ENCODE measurements at regions not wholly inside any gene's neighbourhood (a gene's known extent, or its start where the extent isn't known, plus 50 kb on each side); places are given as distances from the start of the nearest gene placed in this dataset.

GRCh38 chr3:11706604-11707003 is 62.9 kb upstream of the VGLL4 start:
- TF ChIP-seq POLR2A (IDR thresholded peaks at IDR 0.05) = no peak
- no peak for TF ChIP-seq CTCF (IDR thresholded peaks at IDR 0.05)
- WGBS, 2 donors = 40 to 69% methylated on average over 3 to 5 of the region's 5 CpGs
- ATAC-seq = no peak
- H3K36me3 ChIP-seq (replicated peaks in 1 of 2; ENCODE audit: insufficient read depth in 1 of 2, low read depth in 2 of 2) = no peaks in the 10 kb centered on the region
- DNase-seq = no peak
- peaks cover 3% of the 10 kb centered on the region for H3K4me1 ChIP-seq
- no peaks in the 10 kb centered on the region for H3K27me3 ChIP-seq
- intact Hi-C loops (cut with DNase I) = no loop called here
- H3K4me3 ChIP-seq = no peak overlapping the region
- no peaks in the 10 kb centered on the region for H3K9me3 ChIP-seq
- no peak overlapping the region for H3K27ac ChIP-seq

- Histone ChIP-seq H3K9me3 (no peaks in the 10 kb centered on the region), H3K27ac (no peak overlapping the region), H3K27me3 (no peaks in the 10 kb centered on the region), H3K4me3 (no peak overlapping the region), H3K36me3 (replicated peaks in 1 of 2; ENCODE audit: insufficient read depth in 1 of 2, low read depth in 2 of 2) (no peaks in the 10 kb centered on the region), H3K4me1 (no peaks in the 10 kb centered on the region)
- 86 to 91% methylated on average over 27 of the region's 27 CpGs for WGBS, 2 donors
- no peak for TF ChIP-seq POLR2A (IDR thresholded peaks at IDR 0.05)
- TF ChIP-seq CTCF (IDR thresholded peaks at IDR 0.05) = no peak
- no peak for DNase-seq
- ATAC-seq = no peak
- intact Hi-C loops (cut with DNase I) = no loop called here
Observed at GRCh38 chr3:11705049-11705448, 61.3 kb upstream of the VGLL4 start.

- ATAC-seq (no peak), DNase-seq (no peak)
- H3K4me3 ChIP-seq = no peak overlapping the region
- H3K27ac ChIP-seq = no peak overlapping the region
- no peaks in the 10 kb centered on the region for H3K27me3 ChIP-seq
- WGBS, 2 donors = 72 to 79% methylated on average over 4 of the region's 4 CpGs
- no peaks in the 10 kb centered on the region for H3K9me3 ChIP-seq
- no peaks in the 10 kb centered on the region for H3K36me3 ChIP-seq (replicated peaks in 1 of 2; ENCODE audit: insufficient read depth in 1 of 2, low read depth in 2 of 2)
- no peak for TF ChIP-seq CTCF (IDR thresholded peaks at IDR 0.05)
- intact Hi-C loops (cut with DNase I) = no loop called here
- peaks cover 9% of the 10 kb centered on the region for H3K4me1 ChIP-seq
Observed at GRCh38 chr3:11703146-11703545, 59.4 kb upstream of the VGLL4 start.

- DNase-seq (no peak), ATAC-seq (no peak)
- TF ChIP-seq POLR2A (IDR thresholded peaks at IDR 0.05) (no peak), CTCF (IDR thresholded peaks at IDR 0.05) (no peak)
- intact Hi-C loops (cut with DNase I) = no loop called here
- H3K9me3 ChIP-seq = no peaks in the 10 kb centered on the region
- no peak overlapping the region for H3K27ac ChIP-seq
- no peaks in the 10 kb centered on the region for H3K27me3 ChIP-seq
- 89 to 91% methylated on average over 2 of the region's 2 CpGs for WGBS, 2 donors
- no peaks in the 10 kb centered on the region for H3K36me3 ChIP-seq (replicated peaks in 1 of 2; ENCODE audit: insufficient read depth in 1 of 2, low read depth in 2 of 2)
- peaks cover 14% of the 10 kb centered on the region for H3K4me1 ChIP-seq
- no peak overlapping the region for H3K4me3 ChIP-seq
Observed at GRCh38 chr3:11699083-11699427, 55.3 kb upstream of the VGLL4 start.

- ATAC-seq = no peak
- no peak for TF ChIP-seq CTCF (IDR thresholded peaks at IDR 0.05)
- no peak for TF ChIP-seq POLR2A (IDR thresholded peaks at IDR 0.05)
- no peak overlapping the region for H3K27ac ChIP-seq
- intact Hi-C loops (cut with DNase I) = no loop called here
- no peak overlapping the region for H3K4me3 ChIP-seq
- WGBS, 2 donors = 88 to 90% methylated on average over 5 to 7 of the region's 7 CpGs
- no peaks in the 10 kb centered on the region for H3K9me3 ChIP-seq
- peaks cover 14% of the 10 kb centered on the region for H3K4me1 ChIP-seq
- no peak for DNase-seq
- H3K36me3 ChIP-seq (replicated peaks in 1 of 2; ENCODE audit: insufficient read depth in 1 of 2, low read depth in 2 of 2) = no peaks in the 10 kb centered on the region
- H3K27me3 ChIP-seq = no peaks in the 10 kb centered on the region
Observed at GRCh38 chr3:11698326-11699082, 54.8 kb upstream of the VGLL4 start.

Measured in body of pancreas (tissue), 4 donors.